Inferior parietal cortex (tissue), 1 donor: ENCODE measurements at regions not wholly inside any gene's neighbourhood (a gene's known extent, or its start where the extent isn't known, plus 50 kb on each side); places are given as distances from the start of the nearest gene placed in this dataset.

Experiments used
- DNase-seq: peaks from one replicate; pipeline ENCODE4 v3.0.0-alpha.2; 2016; ENCODE audit errors: extremely low spot score

GRCh38 chr21:40901691-40902090 is 54.7 kb upstream of the DSCAM start:
- peak; percentile 7 for DNase-seq

GRCh38 chr21:40902299-40902698 is 55.3 kb upstream of the DSCAM start:
- peak; percentile 64 for DNase-seq

- DNase-seq = no peak
These were observed 56.0 kb upstream of the DSCAM start for GRCh38 chr21:40902993-40903392.

GRCh38 chr21:40905251-40905650 is 58.3 kb upstream of the DSCAM start:
- DNase-seq = peak; percentile 2

- no peak for DNase-seq
These were observed 65.4 kb upstream of the DSCAM start for GRCh38 chr21:40912375-40912774.

GRCh38 chr21:40915114-40915513 is 68.2 kb upstream of the DSCAM start:
- DNase-seq = no peak

GRCh38 chr21:40923407-40923806 is 76.4 kb upstream of the DSCAM start:
- no peak for DNase-seq

- DNase-seq = no peak
These were observed 76.9 kb upstream of the DSCAM start for GRCh38 chr21:40923901-40924300.

- DNase-seq = no peak
These were observed 77.7 kb upstream of the DSCAM start for GRCh38 chr21:40924641-40925040.

- DNase-seq = no peak
These were observed 79.3 kb upstream of the DSCAM start for GRCh38 chr21:40926238-40926637.

GRCh38 chr21:40929833-40930232 is 82.9 kb upstream of the DSCAM start:
- no peak for DNase-seq

- DNase-seq = no peak
These were observed 84.2 kb upstream of the DSCAM start for GRCh38 chr21:40931197-40931596.

- no peak for DNase-seq
These were observed 89.2 kb upstream of the DSCAM start for GRCh38 chr21:40936178-40936577.

GRCh38 chr21:40936771-40937261 is 89.9 kb upstream of the DSCAM start:
- no peak for DNase-seq

- DNase-seq = no peak
These were observed 91.1 kb upstream of the DSCAM start for GRCh38 chr21:40938078-40938477.

- no peak for DNase-seq
These were observed 91.7 kb upstream of the DSCAM start for GRCh38 chr21:40938611-40939010.

- DNase-seq = no peak
These were observed 100.8 kb upstream of the DSCAM start for GRCh38 chr21:40947713-40948112.

GRCh38 chr21:40950970-40951369 is 104.0 kb upstream of the DSCAM start:
- no peak for DNase-seq

- no peak for DNase-seq
These were observed 105.8 kb upstream of the DSCAM start for GRCh38 chr21:40952551-40953323.

GRCh38 chr21:40964691-40965090 is 117.7 kb upstream of the DSCAM start:
- no peak for DNase-seq

GRCh38 chr21:40967771-40968170 is 120.8 kb upstream of the DSCAM start:
- DNase-seq = no peak

- no peak for DNase-seq
These were observed 125.2 kb upstream of the DSCAM start for GRCh38 chr21:40972151-40972550.

- DNase-seq = no peak
These were observed 129.5 kb upstream of the DSCAM start for GRCh38 chr21:40976198-40977109.
